ENCODE measurements at regions not wholly inside any gene's neighbourhood (a gene's known extent, or its start where the extent isn't known, plus 50 kb on each side); places are given as distances from the start of the nearest gene placed in this dataset.

DNA sequence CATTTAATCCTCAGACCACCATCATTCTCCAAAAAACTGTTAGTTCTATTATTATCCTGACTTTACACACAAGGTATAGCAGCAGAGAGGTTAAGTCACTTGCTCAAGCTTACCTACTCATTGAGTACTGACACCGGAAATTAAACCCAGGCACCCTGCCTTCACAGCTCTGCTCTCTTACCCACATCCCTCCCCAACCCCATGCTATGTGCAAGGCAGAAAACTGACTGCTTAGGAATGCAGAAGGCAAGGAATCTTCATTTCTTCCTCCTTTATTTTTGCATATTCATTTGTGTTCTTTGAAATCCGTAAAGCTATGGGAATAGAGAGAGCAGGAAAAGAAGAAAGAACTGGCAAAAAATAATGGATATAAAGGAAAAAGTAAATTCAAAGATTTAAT is 261.8 kb downstream of the PAPSS1 start:
- Histone ChIP-seq H3K4me2 (ENCODE audit: insufficient read depth, low read length) (no peak overlapping the region), H3K9me3 (ENCODE audit: insufficient read depth, low read length, severe bottlenecking) (no peaks in the 10 kb centered on the region), H2AFZ (ENCODE audit: low read depth, low read length) (no peak overlapping the region), H3K4me3 (ENCODE audit: low read depth in 1 of 2, low read length in 2 of 2) (no peak overlapping the region), H4K20me1 (ENCODE audit: insufficient read depth, low read length) (no peaks in the 10 kb centered on the region), H3K4me1 (ENCODE audit: insufficient read depth, low read length) (no peaks in the 10 kb centered on the region), H3K27ac (ENCODE audit: low read length) (no peak overlapping the region), H3K9ac (ENCODE audit: low read depth, low read length) (no peak overlapping the region), H3K79me2 (ENCODE audit: insufficient read depth, low read length) (no peaks in the 10 kb centered on the region), H3K27me3 (ENCODE audit: insufficient read depth, low read length, poor library complexity) (no peaks in the 10 kb centered on the region), H3K36me3 (ENCODE audit: insufficient read depth, low read length) (no peaks in the 10 kb centered on the region)
- DNase-seq (no peak), ATAC-seq (ENCODE audit: insufficient read depth, low read depth) (no peak)
- TF ChIP-seq EZH2 (IDR thresholded peaks at IDR 0.05; ENCODE audit: borderline replicate concordance, low read depth, low read length, severe bottlenecking) = no peak
- TF ChIP-seq, protein P1, sequence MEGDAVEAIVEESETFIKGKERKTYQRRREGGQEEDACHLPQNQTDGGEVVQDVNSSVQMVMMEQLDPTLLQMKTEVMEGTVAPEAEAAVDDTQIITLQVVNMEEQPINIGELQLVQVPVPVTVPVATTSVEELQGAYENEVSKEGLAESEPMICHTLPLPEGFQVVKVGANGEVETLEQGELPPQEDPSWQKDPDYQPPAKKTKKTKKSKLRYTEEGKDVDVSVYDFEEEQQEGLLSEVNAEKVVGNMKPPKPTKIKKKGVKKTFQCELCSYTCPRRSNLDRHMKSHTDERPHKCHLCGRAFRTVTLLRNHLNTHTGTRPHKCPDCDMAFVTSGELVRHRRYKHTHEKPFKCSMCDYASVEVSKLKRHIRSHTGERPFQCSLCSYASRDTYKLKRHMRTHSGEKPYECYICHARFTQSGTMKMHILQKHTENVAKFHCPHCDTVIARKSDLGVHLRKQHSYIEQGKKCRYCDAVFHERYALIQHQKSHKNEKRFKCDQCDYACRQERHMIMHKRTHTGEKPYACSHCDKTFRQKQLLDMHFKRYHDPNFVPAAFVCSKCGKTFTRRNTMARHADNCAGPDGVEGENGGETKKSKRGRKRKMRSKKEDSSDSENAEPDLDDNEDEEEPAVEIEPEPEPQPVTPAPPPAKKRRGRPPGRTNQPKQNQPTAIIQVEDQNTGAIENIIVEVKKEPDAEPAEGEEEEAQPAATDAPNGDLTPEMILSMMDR (IDR thresholded peaks at IDR 0.05; ENCODE audit: borderline replicate concordance, extremely low read depth, low read length, poor library complexity, severe bottlenecking) = no peak

DNA sequence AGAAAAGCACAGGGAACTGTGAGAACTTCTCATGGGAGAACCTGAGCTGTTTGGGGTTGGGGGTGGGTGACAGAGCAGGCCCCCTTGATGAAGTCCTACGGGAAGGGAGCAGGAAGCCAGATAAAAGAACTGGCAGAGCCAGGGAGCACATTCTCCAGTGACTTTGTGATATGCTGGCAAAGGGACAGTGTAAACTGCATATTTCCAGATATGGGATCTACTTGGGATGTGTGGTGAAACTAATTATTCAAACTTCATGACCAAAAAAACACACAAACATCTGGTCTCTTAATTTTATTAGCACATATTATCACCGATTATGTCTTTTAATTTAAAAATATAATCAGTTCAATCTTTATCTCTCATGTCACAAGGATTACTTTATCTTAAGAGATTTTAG is 266.0 kb downstream of the PAPSS1 start:
- H3K9me3 ChIP-seq (ENCODE audit: insufficient read depth, low read length, severe bottlenecking) = no peaks in the 10 kb centered on the region
- no peaks in the 10 kb centered on the region for H3K27me3 ChIP-seq (ENCODE audit: insufficient read depth, low read length, poor library complexity)
- H3K79me2 ChIP-seq (ENCODE audit: insufficient read depth, low read length) = no peaks in the 10 kb centered on the region
- H4K20me1 ChIP-seq (ENCODE audit: insufficient read depth, low read length) = no peaks in the 10 kb centered on the region
- H3K9ac ChIP-seq (ENCODE audit: low read depth, low read length) = no peak overlapping the region
- H3K27ac ChIP-seq (ENCODE audit: low read length) = no peak overlapping the region
- TF ChIP-seq, protein P1 (IDR thresholded peaks at IDR 0.05; ENCODE audit: borderline replicate concordance, extremely low read depth, low read length, poor library complexity, severe bottlenecking) = no peak
- TF ChIP-seq EZH2 (IDR thresholded peaks at IDR 0.05; ENCODE audit: borderline replicate concordance, low read depth, low read length, severe bottlenecking) = no peak
- ATAC-seq (ENCODE audit: insufficient read depth, low read depth) (no peak), DNase-seq (no peak)
- H2AFZ ChIP-seq (ENCODE audit: low read depth, low read length) = no peak overlapping the region
- H3K4me2 ChIP-seq (ENCODE audit: insufficient read depth, low read length) = no peak overlapping the region
- no peak overlapping the region for H3K4me3 ChIP-seq (ENCODE audit: low read depth in 1 of 2, low read length in 2 of 2)
- no peaks in the 10 kb centered on the region for H3K4me1 ChIP-seq (ENCODE audit: insufficient read depth, low read length)
- no peaks in the 10 kb centered on the region for H3K36me3 ChIP-seq (ENCODE audit: insufficient read depth, low read length)

DNA sequence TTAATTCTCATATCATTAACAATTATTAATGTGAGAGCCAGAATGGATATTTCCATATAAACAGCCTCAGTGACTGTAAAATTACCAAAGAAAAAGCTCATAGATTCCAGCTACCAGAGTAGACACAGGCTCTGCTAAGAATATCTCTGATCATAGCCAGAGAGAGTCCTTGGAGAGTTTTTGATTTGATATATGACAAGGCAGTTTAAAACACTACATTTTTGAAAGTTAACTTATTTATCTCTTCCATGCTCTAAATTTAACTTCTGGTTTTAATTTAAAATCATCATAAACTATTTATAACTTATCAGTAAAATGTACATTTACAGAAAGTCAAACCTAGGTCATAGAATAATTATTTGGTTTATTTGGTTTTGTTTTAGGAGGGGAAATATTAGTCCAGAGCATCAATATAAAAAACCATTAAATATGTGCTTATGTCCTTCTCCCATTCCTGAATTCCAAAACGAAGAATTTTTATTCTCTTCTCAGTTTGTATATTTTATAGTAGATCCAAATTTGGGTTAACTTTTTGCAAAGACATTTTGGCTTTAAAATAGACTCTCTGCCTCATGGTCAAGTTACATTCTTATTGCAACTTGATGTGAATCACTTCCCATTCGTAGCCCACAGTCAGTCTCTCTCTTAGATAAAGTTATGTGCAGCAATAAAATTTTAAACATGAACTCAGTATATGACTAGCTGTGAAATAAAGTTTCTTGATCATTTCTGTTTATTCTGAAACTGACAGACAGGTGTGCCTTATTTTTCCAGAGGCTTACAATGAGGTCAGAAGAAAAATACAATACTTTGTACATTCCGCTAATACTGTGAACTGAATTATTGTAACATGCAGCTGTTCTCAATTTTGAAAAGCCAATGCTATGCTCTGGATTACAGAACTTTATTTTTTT is 267.1 kb downstream of the PAPSS1 start:
- DNase-seq = no peak
- H3K4me3 ChIP-seq (ENCODE audit: low read depth in 1 of 2, low read length in 2 of 2) = no peak overlapping the region
- H3K4me2 ChIP-seq (ENCODE audit: insufficient read depth, low read length) = no peak overlapping the region
- no peaks in the 10 kb centered on the region for H3K9me3 ChIP-seq (ENCODE audit: insufficient read depth, low read length, severe bottlenecking)
- no peaks in the 10 kb centered on the region for H3K36me3 ChIP-seq (ENCODE audit: insufficient read depth, low read length)
- H2AFZ ChIP-seq (ENCODE audit: low read depth, low read length) = no peak overlapping the region
- no peak overlapping the region for H3K27ac ChIP-seq (ENCODE audit: low read length)
- H4K20me1 ChIP-seq (ENCODE audit: insufficient read depth, low read length) = no peaks in the 10 kb centered on the region
- no peaks in the 10 kb centered on the region for H3K27me3 ChIP-seq (ENCODE audit: insufficient read depth, low read length, poor library complexity)
- TF ChIP-seq, protein P1 (IDR thresholded peaks at IDR 0.05; ENCODE audit: borderline replicate concordance, extremely low read depth, low read length, poor library complexity, severe bottlenecking) = no peak
- no peak for TF ChIP-seq EZH2 (IDR thresholded peaks at IDR 0.05; ENCODE audit: borderline replicate concordance, low read depth, low read length, severe bottlenecking)
- no peak overlapping the region for H3K9ac ChIP-seq (ENCODE audit: low read depth, low read length)
- no peaks in the 10 kb centered on the region for H3K4me1 ChIP-seq (ENCODE audit: insufficient read depth, low read length)
- no peak for ATAC-seq (ENCODE audit: insufficient read depth, low read depth)
- H3K79me2 ChIP-seq (ENCODE audit: insufficient read depth, low read length) = no peaks in the 10 kb centered on the region
